HCT116 (cell line): ENCODE measurements at regions not wholly inside any gene's neighbourhood (a gene's known extent, or its start where the extent isn't known, plus 50 kb on each side); places are given as distances from the start of the nearest gene placed in this dataset.
A peak's percentile ranks its signal among the peaks of the same experiment; 100 is the strongest.

Source experiments
- ATAC-seq: fragments of 200-7000 bp; cut with Tn5 transposase; 2 replicates; pipeline ENCODE4 v1.9.1; 2020; ENCODE audit warnings: mild to moderate bottlenecking, moderate library complexity
- BruUV-seq: library from RNA; stranded (reverse); fragments of 400-500 nt; replicated peaks from 2 replicates; lab custom pipeline; 2021; lab: Mats Ljungman, UMichigan
- CTCF ChIA-PET: fragments of 300-600 bp; sonication (Branson Sonifier 250); formaldehyde crosslinking; loops from one replicate; lab custom pipeline; 2021; ENCODE audit warnings: antibody characterized with exemption; lab: Charles Lee
- POLR2A ChIA-PET: fragments of 300-600, 350-600 bp; sonication (Branson Sonifier 250); formaldehyde crosslinking; loops from one replicate; lab custom pipeline; 2021; ENCODE audit warnings: antibody characterized with exemption; lab: Charles Lee
- RAD21 ChIA-PET, 2 experiments: fragments of 300-600 bp; sonication (Branson Sonifier 250); formaldehyde crosslinking; loops; one replicate each; lab custom pipeline; 2023; ENCODE audit warnings: low total read pairs in 2 of 2; ENCODE audit not compliant: uncharacterized antibody in 2 of 2, unreplicated experiment in 2 of 2, low non-redundant PET in 1 of 2; lab: Charles Lee
- DNase-seq: peaks from one replicate; pipeline ENCODE4 v3.0.0-alpha.2; 2010; ENCODE audit warnings: low read depth, low spot score
- H2AFZ ChIP-seq: fragments of 200-600 bp; shearing (Covaris generic), sonication (generic); 2 replicates; pipeline ENCODE4 v1.6.1; 2017; ENCODE audit warnings: low read depth, mixed run types, mixed read lengths, antibody characterized with exemption, low read length; ENCODE audit not compliant: poor library complexity, severe bottlenecking
- H3K27ac ChIP-seq: 2 replicates; pipeline ENCODE4 v1.5.1; 2012; ENCODE audit warnings: low read depth, low read length
- H3K27me3 ChIP-seq: fragments of 200-600 bp; sonication (generic); 2 replicates; pipeline ENCODE4 v1.6.1; 2016; ENCODE audit warnings: mixed run types, low read length, mixed read lengths; ENCODE audit not compliant: insufficient read depth
- H3K36me3 ChIP-seq, 2 experiments: fragments of 200-500 bp in 1 of 2; fragments of 200-600 bp in 1 of 2; sonication (Bioruptor generic) in 1 of 2; sonication (generic) in 1 of 2; 2 replicates each; pipeline versions ENCODE4 v1.5.1 to v1.6.1; 2014 to 2016; ENCODE audit warnings: low read length in 2 of 2, inconsistent platforms in 1 of 2, mixed read lengths in 1 of 2, mixed run types in 1 of 2; ENCODE audit not compliant: insufficient read depth in 2 of 2, control insufficient read depth in 1 of 2
- H3K4me1 ChIP-seq, 2 experiments: fragments of 200-600 bp in 1 of 2; sonication (generic) in 1 of 2; 2 replicates each; pipeline versions ENCODE4 v1.5.1 to v1.6.1; 2012 to 2017; ENCODE audit warnings: low read length in 2 of 2, inconsistent platforms in 1 of 2, mild to moderate bottlenecking in 1 of 2, mixed read lengths in 1 of 2, mixed run types in 1 of 2, moderate library complexity in 1 of 2; ENCODE audit not compliant: insufficient read depth in 2 of 2, control insufficient read depth in 1 of 2
- H3K4me2 ChIP-seq: fragments of 200-600 bp; sonication (generic); 2 replicates; pipeline ENCODE4 v1.6.1; 2017; ENCODE audit warnings: mixed run types, low read length, mixed read lengths
- H3K4me3 ChIP-seq, 2 experiments: fragments of 200-600 bp in 1 of 2; sonication (generic) in 1 of 2; replicated peaks in 1 of 2; 2 replicates each; pipeline ENCODE4 v1.5.1; 2011 to 2016; ENCODE audit warnings: low read length in 2 of 2, control low read depth in 1 of 2, low read depth in 1 of 2, mild to moderate bottlenecking in 1 of 2, mixed read lengths in 1 of 2, mixed run types in 1 of 2
- H3K79me2 ChIP-seq: fragments of 200-600 bp; sonication (generic); 2 replicates; pipeline ENCODE4 v1.6.1; 2017; ENCODE audit warnings: mild to moderate bottlenecking, mixed run types, low read length, moderate library complexity, mixed read lengths; ENCODE audit not compliant: insufficient read depth
- H3K9ac ChIP-seq: fragments of 200-600 bp; sonication (generic); 2 replicates; pipeline ENCODE4 v1.6.1; 2016; ENCODE audit warnings: low read length, mixed read lengths
- H3K9me2 ChIP-seq: fragments of 200-600 bp; sonication (generic), shearing (Covaris generic); 2 replicates; pipeline ENCODE4 v1.6.1; 2017; ENCODE audit warnings: mixed run types, mild to moderate bottlenecking, moderate library complexity; ENCODE audit not compliant: insufficient read depth
- H3K9me3 ChIP-seq, 2 experiments: fragments of 200-500 bp in 1 of 2; fragments of 200-600 bp in 1 of 2; sonication (Bioruptor generic) in 1 of 2; sonication (generic) in 1 of 2; 2 replicates each; pipeline ENCODE4 v1.6.1; 2014 to 2017; ENCODE audit warnings: low read length in 2 of 2, mixed read lengths in 2 of 2, inconsistent platforms in 1 of 2, low read depth in 1 of 2, mild to moderate bottlenecking in 1 of 2, mixed run types in 1 of 2, moderate library complexity in 1 of 2; ENCODE audit not compliant: control insufficient read depth in 1 of 2, insufficient read depth in 1 of 2
- H4K20me1 ChIP-seq: fragments of 200-600 bp; sonication (generic), shearing (Covaris generic); 2 replicates; pipeline ENCODE4 v1.6.1; 2017; ENCODE audit warnings: mixed run types, mild to moderate bottlenecking, moderate library complexity; ENCODE audit not compliant: insufficient read depth
- CBX3 ChIP-seq: IDR thresholded peaks from 2 replicates; pipeline ENCODE4 v1.6.1; 2012; ENCODE audit warnings: low read depth
- EGR1 ChIP-seq: IDR thresholded peaks from 2 replicates; pipeline ENCODE4 v1.6.1; 2012; ENCODE audit warnings: low read depth
- ELF1 ChIP-seq: IDR thresholded peaks from 2 replicates; pipeline ENCODE4 v1.6.1; 2012; ENCODE audit warnings: low read depth, borderline replicate concordance
- EZH2 ChIP-seq: fragments of 200-600 bp; sonication (generic); IDR thresholded peaks from 2 replicates; pipeline ENCODE4 v1.6.1; 2017; ENCODE audit warnings: antibody characterized with exemption, mixed run types
- EZH2phosphoT487 ChIP-seq: fragments of 200-600 bp; IDR thresholded peaks from 2 replicates; pipeline ENCODE4 v1.6.1; 2018; ENCODE audit warnings: antibody characterized with exemption, borderline replicate concordance
- FOSL1 ChIP-seq: IDR thresholded peaks from 2 replicates; pipeline ENCODE4 v1.6.1; 2012; ENCODE audit warnings: low read depth
- JUND ChIP-seq: IDR thresholded peaks from 2 replicates; pipeline ENCODE4 v1.6.1; 2012
- POLR2AphosphoS5 ChIP-seq: IDR thresholded peaks from 2 replicates; pipeline ENCODE4 v1.6.1; 2011; ENCODE audit warnings: mild to moderate bottlenecking, low read depth, low read length, moderate library complexity
- RAD21 ChIP-seq: IDR thresholded peaks from 2 replicates; pipeline ENCODE4 v1.6.1; 2012; ENCODE audit warnings: low read depth, mild to moderate bottlenecking
- SIN3A ChIP-seq: IDR thresholded peaks from 2 replicates; pipeline ENCODE4 v1.6.1; 2012; ENCODE audit warnings: low read depth
- SP1 ChIP-seq: IDR thresholded peaks from 2 replicates; pipeline ENCODE4 v1.6.1; 2012; ENCODE audit warnings: low read depth
- SRF ChIP-seq: IDR thresholded peaks from 2 replicates; pipeline ENCODE4 v1.6.1; 2012; ENCODE audit warnings: low read depth
- TCF7L2 ChIP-seq: IDR thresholded peaks from 2 replicates; pipeline ENCODE4 v1.7.0; 2011; ENCODE audit warnings: borderline replicate concordance, inconsistent platforms; ENCODE audit not compliant: insufficient read depth, insufficient read length; ENCODE audit errors: extremely low read depth
- ZFX ChIP-seq: fragments of 450-650 bp; IDR thresholded peaks from 2 replicates; pipeline ENCODE4 v1.6.1; 2017
- intact Hi-C: fragments of 100-400 bp; cut with micrococcal nuclease; formaldehyde crosslinking; loops from 2 replicates; pipeline ENCODE4 v1.10.0; 2022
- TF ChIP-seq, protein P1 (sequence below): IDR thresholded peaks from 2 replicates; pipeline ENCODE4 v1.6.1; 2012; ENCODE audit warnings: low read depth
- TF ChIP-seq, protein P2 (sequence below): IDR thresholded peaks from 2 replicates; pipeline ENCODE4 v1.6.1; 2012
- TF ChIP-seq, protein P3 (sequence below): IDR thresholded peaks from 2 replicates; pipeline ENCODE4 v1.6.1; 2011; ENCODE audit warnings: mild to moderate bottlenecking, low read length, moderate library complexity; ENCODE audit not compliant: insufficient replicate concordance; ENCODE audit errors: extremely low read depth

DNA sequence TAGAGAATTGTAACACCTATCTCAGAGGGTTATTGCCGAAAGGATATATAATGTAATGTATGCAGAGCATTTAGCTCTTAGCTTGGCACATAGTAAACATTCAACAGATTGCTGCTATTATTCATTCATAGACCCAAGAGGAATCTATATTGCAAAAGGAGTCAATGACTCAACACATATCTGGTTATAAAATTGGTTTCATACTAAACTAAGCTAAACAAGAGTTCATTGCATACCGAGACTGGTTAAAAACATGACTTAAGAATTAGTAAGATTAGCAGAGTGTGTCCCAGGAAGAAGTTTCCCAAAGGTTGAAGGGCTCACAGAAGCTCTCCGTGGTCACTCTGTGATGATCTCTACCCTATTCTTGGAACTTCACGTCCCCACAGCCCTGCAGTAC, 339.6 kb upstream of the CCNH start:
- DNase-seq = no peak

More for the DNA sequence above, 339.6 kb upstream of the CCNH start:
- peak overlapping the region; percentile 23 for H2AFZ ChIP-seq
- no peaks in the 10 kb centered on the region for H3K9me2 ChIP-seq
- intact Hi-C loops = no loop called here
- no peaks in the 10 kb centered on the region for H3K9me3 ChIP-seq
- H3K9ac ChIP-seq = no peak overlapping the region
- no peak for ATAC-seq
- no peak overlapping the region for H3K4me3 ChIP-seq
- ChIA-PET RAD21 (no interaction called here), POLR2A (no interaction called here), CTCF (no interaction called here)
- H3K79me2 ChIP-seq = no peaks in the 10 kb centered on the region
- H3K27me3 ChIP-seq = no peaks in the 10 kb centered on the region
- no peak overlapping the region for H3K4me2 ChIP-seq
- H3K27ac ChIP-seq = no peak overlapping the region
- H4K20me1 ChIP-seq = no peaks in the 10 kb centered on the region; the same call in 1 of the 2 replicates
- no peaks in the 10 kb centered on the region for H3K36me3 ChIP-seq
- peaks cover 0 to 2% of the 10 kb centered on the region in 2 experiments; a peak in 2 of 4 replicates for H3K4me1 ChIP-seq
- no TSS peak for BruUV-seq
- TF ChIP-seq POLR2AphosphoS5 = no peak
- TF ChIP-seq SP1 = no peak
- TF ChIP-seq, protein P1, sequence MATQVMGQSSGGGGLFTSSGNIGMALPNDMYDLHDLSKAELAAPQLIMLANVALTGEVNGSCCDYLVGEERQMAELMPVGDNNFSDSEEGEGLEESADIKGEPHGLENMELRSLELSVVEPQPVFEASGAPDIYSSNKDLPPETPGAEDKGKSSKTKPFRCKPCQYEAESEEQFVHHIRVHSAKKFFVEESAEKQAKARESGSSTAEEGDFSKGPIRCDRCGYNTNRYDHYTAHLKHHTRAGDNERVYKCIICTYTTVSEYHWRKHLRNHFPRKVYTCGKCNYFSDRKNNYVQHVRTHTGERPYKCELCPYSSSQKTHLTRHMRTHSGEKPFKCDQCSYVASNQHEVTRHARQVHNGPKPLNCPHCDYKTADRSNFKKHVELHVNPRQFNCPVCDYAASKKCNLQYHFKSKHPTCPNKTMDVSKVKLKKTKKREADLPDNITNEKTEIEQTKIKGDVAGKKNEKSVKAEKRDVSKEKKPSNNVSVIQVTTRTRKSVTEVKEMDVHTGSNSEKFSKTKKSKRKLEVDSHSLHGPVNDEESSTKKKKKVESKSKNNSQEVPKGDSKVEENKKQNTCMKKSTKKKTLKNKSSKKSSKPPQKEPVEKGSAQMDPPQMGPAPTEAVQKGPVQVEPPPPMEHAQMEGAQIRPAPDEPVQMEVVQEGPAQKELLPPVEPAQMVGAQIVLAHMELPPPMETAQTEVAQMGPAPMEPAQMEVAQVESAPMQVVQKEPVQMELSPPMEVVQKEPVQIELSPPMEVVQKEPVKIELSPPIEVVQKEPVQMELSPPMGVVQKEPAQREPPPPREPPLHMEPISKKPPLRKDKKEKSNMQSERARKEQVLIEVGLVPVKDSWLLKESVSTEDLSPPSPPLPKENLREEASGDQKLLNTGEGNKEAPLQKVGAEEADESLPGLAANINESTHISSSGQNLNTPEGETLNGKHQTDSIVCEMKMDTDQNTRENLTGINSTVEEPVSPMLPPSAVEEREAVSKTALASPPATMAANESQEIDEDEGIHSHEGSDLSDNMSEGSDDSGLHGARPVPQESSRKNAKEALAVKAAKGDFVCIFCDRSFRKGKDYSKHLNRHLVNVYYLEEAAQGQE = no peak
- TF ChIP-seq SIN3A = no peak
- no peak for TF ChIP-seq EZH2
- no peak for TF ChIP-seq TCF7L2
- TF ChIP-seq FOSL1 = no peak
- TF ChIP-seq, protein P2, sequence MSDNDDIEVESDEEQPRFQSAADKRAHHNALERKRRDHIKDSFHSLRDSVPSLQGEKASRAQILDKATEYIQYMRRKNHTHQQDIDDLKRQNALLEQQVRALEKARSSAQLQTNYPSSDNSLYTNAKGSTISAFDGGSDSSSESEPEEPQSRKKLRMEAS = no peak
- TF ChIP-seq EZH2phosphoT487 = no peak
- no peak for TF ChIP-seq RAD21
- TF ChIP-seq, protein P3, sequence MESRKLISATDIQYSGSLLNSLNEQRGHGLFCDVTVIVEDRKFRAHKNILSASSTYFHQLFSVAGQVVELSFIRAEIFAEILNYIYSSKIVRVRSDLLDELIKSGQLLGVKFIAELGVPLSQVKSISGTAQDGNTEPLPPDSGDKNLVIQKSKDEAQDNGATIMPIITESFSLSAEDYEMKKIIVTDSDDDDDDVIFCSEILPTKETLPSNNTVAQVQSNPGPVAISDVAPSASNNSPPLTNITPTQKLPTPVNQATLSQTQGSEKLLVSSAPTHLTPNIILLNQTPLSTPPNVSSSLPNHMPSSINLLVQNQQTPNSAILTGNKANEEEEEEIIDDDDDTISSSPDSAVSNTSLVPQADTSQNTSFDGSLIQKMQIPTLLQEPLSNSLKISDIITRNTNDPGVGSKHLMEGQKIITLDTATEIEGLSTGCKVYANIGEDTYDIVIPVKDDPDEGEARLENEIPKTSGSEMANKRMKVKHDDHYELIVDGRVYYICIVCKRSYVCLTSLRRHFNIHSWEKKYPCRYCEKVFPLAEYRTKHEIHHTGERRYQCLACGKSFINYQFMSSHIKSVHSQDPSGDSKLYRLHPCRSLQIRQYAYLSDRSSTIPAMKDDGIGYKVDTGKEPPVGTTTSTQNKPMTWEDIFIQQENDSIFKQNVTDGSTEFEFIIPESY = no peak
- no peak for TF ChIP-seq SRF
- TF ChIP-seq ZFX = no peak
- no peak for TF ChIP-seq CBX3
- no peak for TF ChIP-seq ELF1
- no peak for TF ChIP-seq JUND
- no peak for TF ChIP-seq EGR1
- TF ChIP-seq, all 23 proteins: peak for 0
